ENCODE measurements at regions not wholly inside any gene's neighbourhood (a gene's known extent, or its start where the extent isn't known, plus 50 kb on each side); places are given as distances from the start of the nearest gene placed in this dataset.

GRCh38 chr16:85556456-85557082, 56.6 kb upstream of the GSE1 start:
- Histone ChIP-seq H3K27ac (ENCODE audit: low read depth in 2 of 2, low read length in 1 of 2) (peak overlapping the region; percentile 73 to 99; a peak in 3 of 4 replicates), H3K4me1 (ENCODE audit: control insufficient read depth in 1 of 2, insufficient read depth in 2 of 2, low read depth in 1 of 2, low read length in 1 of 2) (peaks cover 13 to 49% of the 10 kb centered on the region in 2 experiments; a peak in 3 of 4 replicates), H3K79me2 (ENCODE audit: insufficient read depth) (peaks cover 57% of the 10 kb centered on the region), H3F3A (replicated peaks; ENCODE audit: insufficient read depth) (peaks cover 21% of the 10 kb centered on the region), H4K20me1 (ENCODE audit: insufficient read depth) (peaks cover 46% of the 10 kb centered on the region), H3K27me3 (ENCODE audit: insufficient read depth) (no peaks in the 10 kb centered on the region), H3K4me3 (ENCODE audit: low read depth in 2 of 2, low read length in 1 of 2) (peak overlapping the region; percentile 75 to 84), H2AFZ (ENCODE audit: low read depth) (0 out of 2 replicates have a peak overlapping the region, but pooled peaks have one; percentile 35), H3K9ac (peak overlapping the region; percentile 82), H3K36me3 (replicated peaks in 1 of 2; ENCODE audit: control insufficient read depth in 1 of 2, insufficient read depth in 2 of 2, low read length in 1 of 2) (no peaks in the 10 kb centered on the region), H3K4me2 (peak overlapping the region; percentile 100), H3K9me2 (no peaks in the 10 kb centered on the region), H3K9me3 (no peaks in the 10 kb centered on the region)
- POLR2A ChIA-PET = interaction anchor here (0.5 to 1.0 kb wide), 2 partner anchors 56 to 70 kb away, joined by 3 read pairs; partner anchors contain the start of gene GSE1
- under 1% methylated on average over 23 of the region's 65 CpGs for WGBS (ENCODE audit: low lambda C conversion rate)
- CTCF ChIA-PET = interaction anchor here (0.8 to 2.2 kb wide), 13 partner anchors 9 to 208 kb away, joined by 3 to 12 read pairs (median 4); no protein-coding TSS in a partner anchor
- peak; percentile 77 for DNase-seq
- TF ChIP-seq JUND (IDR thresholded peaks at IDR 0.05) = no peak
- TF ChIP-seq SIN3A (IDR thresholded peaks at IDR 0.05; ENCODE audit: borderline replicate concordance, low read depth, low read length) = peak; percentile 31
- peak; percentile 31; the same call in 1 of the 2 replicates for TF ChIP-seq GABPA (IDR thresholded peaks at IDR 0.05; ENCODE audit: low read depth)
- no peak for TF ChIP-seq CHD2 (IDR thresholded peaks at IDR 0.05; ENCODE audit: low read length, partially characterized antibody)
- 0 out of 2 replicates have a peak, but pooled peaks have one; percentile 31 for TF ChIP-seq RXRA (IDR thresholded peaks at IDR 0.05; ENCODE audit: borderline replicate concordance, low read depth)
- 0 out of 2 replicates have a peak, but pooled peaks have one; percentile 5 for TF ChIP-seq MXI1 (IDR thresholded peaks at IDR 0.05; ENCODE audit: low read depth, low read length)
- no peak for TF ChIP-seq GATA2 (CRISPR knock-in tag; IDR thresholded peaks at IDR 0.05)
- no peak for TF ChIP-seq FOXJ3 (CRISPR knock-in tag; IDR thresholded peaks at IDR 0.05)
- TF ChIP-seq FOXM1 (IDR thresholded peaks at IDR 0.05; ENCODE audit: low read depth) = no peak

GRCh38 chr16:85557083-85557970, 55.8 kb upstream of the GSE1 start:
- peak overlapping the region; percentile 75 to 84 for H3K4me3 ChIP-seq (ENCODE audit: low read depth in 2 of 2, low read length in 1 of 2)
- H3K27ac ChIP-seq (ENCODE audit: low read depth in 2 of 2, low read length in 1 of 2) = peak overlapping the region; percentile 19 to 99; a peak in 3 of 4 replicates
- H3K36me3 ChIP-seq (replicated peaks in 1 of 2; ENCODE audit: control insufficient read depth in 1 of 2, insufficient read depth in 2 of 2, low read length in 1 of 2) = no peaks in the 10 kb centered on the region
- no peaks in the 10 kb centered on the region for H3K9me3 ChIP-seq
- H3K9me2 ChIP-seq = no peaks in the 10 kb centered on the region
- 22% methylated on average over 15 of the region's 22 CpGs for WGBS (ENCODE audit: low lambda C conversion rate)
- peak overlapping the region; percentile 100 for H3K4me2 ChIP-seq
- CTCF ChIA-PET = interaction anchor here (0.6 to 2.2 kb wide), 24 partner anchors 9 to 386 kb away, joined by 3 to 12 read pairs (median 4); no protein-coding TSS in a partner anchor
- DNase-seq = peak; percentile 61
- H3K4me1 ChIP-seq (ENCODE audit: control insufficient read depth in 1 of 2, insufficient read depth in 2 of 2, low read depth in 1 of 2, low read length in 1 of 2) = peaks cover 13 to 54% of the 10 kb centered on the region in 2 experiments; a peak in 3 of 4 replicates
- H4K20me1 ChIP-seq (ENCODE audit: insufficient read depth) = peaks cover 52% of the 10 kb centered on the region
- POLR2A ChIA-PET = interaction anchor here (0.5 to 1.0 kb wide), 2 partner anchors 56 to 70 kb away, joined by 3 read pairs; partner anchors contain the start of gene GSE1
- H3K79me2 ChIP-seq (ENCODE audit: insufficient read depth) = peaks cover 64% of the 10 kb centered on the region
- 0 out of 2 replicates have a peak overlapping the region, but pooled peaks have one; percentile 35 for H2AFZ ChIP-seq (ENCODE audit: low read depth)
- peak overlapping the region; percentile 82; the same call in 1 of the 2 replicates for H3K9ac ChIP-seq
- H3K27me3 ChIP-seq (ENCODE audit: insufficient read depth) = no peaks in the 10 kb centered on the region
- H3F3A ChIP-seq (replicated peaks; ENCODE audit: insufficient read depth) = peaks cover 18% of the 10 kb centered on the region
- TF ChIP-seq YY1 (IDR thresholded peaks at IDR 0.05; ENCODE audit: low read depth) (no peak), NFIC (IDR thresholded peaks at IDR 0.05; ENCODE audit: borderline replicate concordance) (no peak), GATA2 (CRISPR knock-in tag; IDR thresholded peaks at IDR 0.05) (no peak), RFX5 (IDR thresholded peaks at IDR 0.05; ENCODE audit: low read length) (no peak), SIN3A (IDR thresholded peaks at IDR 0.05; ENCODE audit: borderline replicate concordance, low read depth, low read length) (no peak), RCOR1 (IDR thresholded peaks at IDR 0.05; ENCODE audit: low read length) (no peak), MAX (IDR thresholded peaks at IDR 0.05; ENCODE audit: low read depth) (peak; percentile 58), MEF2A (IDR thresholded peaks at IDR 0.05; ENCODE audit: borderline replicate concordance, low read depth) (no peak), SMC3 (IDR thresholded peaks at IDR 0.05; ENCODE audit: low read depth, low read length) (no peak), RAD21 (IDR thresholded peaks at IDR 0.05; ENCODE audit: low read length) (peak; percentile 41), PBX3 (IDR thresholded peaks at IDR 0.05) (no peak), TAF1 (IDR thresholded peaks at IDR 0.05; ENCODE audit: borderline replicate concordance, low read depth, low read length) (no peak), IRF3 (IDR thresholded peaks at IDR 0.05; ENCODE audit: low read depth, low read length) (no peak), TEAD4 (IDR thresholded peaks at IDR 0.05; ENCODE audit: borderline replicate concordance, insufficient read depth) (no peak), FOXJ3 (CRISPR knock-in tag; IDR thresholded peaks at IDR 0.05) (no peak), JUND (IDR thresholded peaks at IDR 0.05) (no peak)
